ENCODE measurements at regions not wholly inside any gene's neighbourhood (a gene's known extent, or its start where the extent isn't known, plus 50 kb on each side); places are given as distances from the start of the nearest gene placed in this dataset.

GRCh38 chr6:97977084-97977483 lies 694.1 kb upstream of the MMS22L start:
- TF ChIP-seq POLR2A (IDR thresholded peaks at IDR 0.05), result no peak
- TF ChIP-seq, protein P1, sequence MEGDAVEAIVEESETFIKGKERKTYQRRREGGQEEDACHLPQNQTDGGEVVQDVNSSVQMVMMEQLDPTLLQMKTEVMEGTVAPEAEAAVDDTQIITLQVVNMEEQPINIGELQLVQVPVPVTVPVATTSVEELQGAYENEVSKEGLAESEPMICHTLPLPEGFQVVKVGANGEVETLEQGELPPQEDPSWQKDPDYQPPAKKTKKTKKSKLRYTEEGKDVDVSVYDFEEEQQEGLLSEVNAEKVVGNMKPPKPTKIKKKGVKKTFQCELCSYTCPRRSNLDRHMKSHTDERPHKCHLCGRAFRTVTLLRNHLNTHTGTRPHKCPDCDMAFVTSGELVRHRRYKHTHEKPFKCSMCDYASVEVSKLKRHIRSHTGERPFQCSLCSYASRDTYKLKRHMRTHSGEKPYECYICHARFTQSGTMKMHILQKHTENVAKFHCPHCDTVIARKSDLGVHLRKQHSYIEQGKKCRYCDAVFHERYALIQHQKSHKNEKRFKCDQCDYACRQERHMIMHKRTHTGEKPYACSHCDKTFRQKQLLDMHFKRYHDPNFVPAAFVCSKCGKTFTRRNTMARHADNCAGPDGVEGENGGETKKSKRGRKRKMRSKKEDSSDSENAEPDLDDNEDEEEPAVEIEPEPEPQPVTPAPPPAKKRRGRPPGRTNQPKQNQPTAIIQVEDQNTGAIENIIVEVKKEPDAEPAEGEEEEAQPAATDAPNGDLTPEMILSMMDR (IDR thresholded peaks at IDR 0.05), result no peak
